HG02610 (cell line): ENCODE measurements at regions not wholly inside any gene's neighbourhood (a gene's known extent, or its start where the extent isn't known, plus 50 kb on each side); places are given as distances from the start of the nearest gene placed in this dataset.
"Not testable (repeated sequence)": the region's sequence is repeated elsewhere in the genome, so short reads cannot be mapped to it uniquely, and the experiment has no call there.

Experiments
- ATAC-seq: cut with Tn5 transposase; IDR thresholded peaks from one replicate; pipeline ENCODE4 v1.9.1; 2021; ENCODE audit warnings: mild to moderate bottlenecking, moderate library complexity; ENCODE audit not compliant: unreplicated experiment

- ATAC-seq: no peak
Observed at GRCh38 chr4:132642016-132642817, 506.9 kb upstream of the PCDH10 start.

- peak; percentile 98 for ATAC-seq
Observed at GRCh38 chr4:132646186-132646585, 502.9 kb upstream of the PCDH10 start.

GRCh38 chr4:132651196-132651595, 497.9 kb upstream of the PCDH10 start:
- ATAC-seq: no peak

GRCh38 chr4:132660181-132660580, 488.9 kb upstream of the PCDH10 start:
- ATAC-seq: no peak

GRCh38 chr4:132662456-132662855, 486.6 kb upstream of the PCDH10 start:
- ATAC-seq: no peak

GRCh38 chr4:132669786-132670185, 479.3 kb upstream of the PCDH10 start:
- ATAC-seq: no peak

- ATAC-seq: no peak
Observed at GRCh38 chr4:132670557-132670956, 478.5 kb upstream of the PCDH10 start.

GRCh38 chr4:132683957-132684356, 465.1 kb upstream of the PCDH10 start:
- ATAC-seq: no peak

GRCh38 chr4:132691026-132691425, 458.1 kb upstream of the PCDH10 start:
- ATAC-seq: no peak

GRCh38 chr4:132691668-132692067, 457.4 kb upstream of the PCDH10 start:
- no peak for ATAC-seq

- no peak for ATAC-seq
Observed at GRCh38 chr4:132694775-132695174, 454.3 kb upstream of the PCDH10 start.

- ATAC-seq: not testable (repeated sequence)
Observed at GRCh38 chr4:132697505-132697904, 451.6 kb upstream of the PCDH10 start.

- no peak for ATAC-seq
Observed at GRCh38 chr4:132707955-132708354, 441.1 kb upstream of the PCDH10 start.

GRCh38 chr4:132709056-132709455, 440.0 kb upstream of the PCDH10 start:
- ATAC-seq: no peak

GRCh38 chr4:132710971-132711370, 438.1 kb upstream of the PCDH10 start:
- no peak for ATAC-seq

- ATAC-seq: no peak
Observed at GRCh38 chr4:132737344-132737743, 411.8 kb upstream of the PCDH10 start.

- ATAC-seq: no peak
Observed at GRCh38 chr4:132759199-132759780, 389.8 kb upstream of the PCDH10 start.

- ATAC-seq: no peak
Observed at GRCh38 chr4:132763465-132763864, 385.6 kb upstream of the PCDH10 start.

GRCh38 chr4:132767901-132768300, 381.2 kb upstream of the PCDH10 start:
- ATAC-seq: no peak

GRCh38 chr4:132770776-132771175, 378.3 kb upstream of the PCDH10 start:
- no peak for ATAC-seq

GRCh38 chr4:132792310-132792709, 356.8 kb upstream of the PCDH10 start:
- ATAC-seq: no peak

- no peak for ATAC-seq
Observed at GRCh38 chr4:132797856-132798255, 351.2 kb upstream of the PCDH10 start.
